ENCODE measurements at regions not wholly inside any gene's neighbourhood (a gene's known extent, or its start where the extent isn't known, plus 50 kb on each side); places are given as distances from the start of the nearest gene placed in this dataset.

DNA sequence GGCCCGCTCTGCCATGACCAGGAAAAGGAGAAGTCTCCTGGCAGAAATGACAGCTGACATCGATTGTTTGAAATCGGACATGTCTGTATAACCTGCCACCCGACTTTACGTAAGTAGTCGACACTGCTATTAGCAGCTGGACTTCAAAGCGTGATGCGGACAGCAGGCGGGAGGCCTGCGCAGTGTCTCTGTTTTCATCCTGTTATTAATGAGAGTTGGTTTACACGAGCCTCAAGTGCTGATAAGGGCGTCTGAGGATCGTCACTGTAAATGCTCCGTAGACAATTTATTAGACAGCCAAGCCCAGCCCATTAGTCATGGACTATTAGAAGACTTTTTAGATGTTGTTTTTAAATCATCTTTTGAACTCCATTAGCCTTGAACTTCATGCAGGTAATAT, 328.3 kb downstream of the FOXL1 start:
- no peak for TF ChIP-seq CBFB (CRISPR knock-in tag; IDR thresholded peaks at IDR 0.05; ENCODE audit: low read depth)
- TF ChIP-seq TCF7 (CRISPR knock-in tag; IDR thresholded peaks at IDR 0.05; ENCODE audit: low read depth): no peak
- TF ChIP-seq, protein P1, sequence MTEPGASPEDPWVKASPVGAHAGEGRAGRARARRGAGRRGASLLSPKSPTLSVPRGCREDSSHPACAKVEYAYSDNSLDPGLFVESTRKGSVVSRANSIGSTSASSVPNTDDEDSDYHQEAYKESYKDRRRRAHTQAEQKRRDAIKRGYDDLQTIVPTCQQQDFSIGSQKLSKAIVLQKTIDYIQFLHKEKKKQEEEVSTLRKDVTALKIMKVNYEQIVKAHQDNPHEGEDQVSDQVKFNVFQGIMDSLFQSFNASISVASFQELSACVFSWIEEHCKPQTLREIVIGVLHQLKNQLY (CRISPR knock-in tag; IDR thresholded peaks at IDR 0.05): no peak
- TF ChIP-seq EMX1 (CRISPR knock-in tag; IDR thresholded peaks at IDR 0.05): no peak
